ENCODE measurements at regions not wholly inside any gene's neighbourhood (a gene's known extent, or its start where the extent isn't known, plus 50 kb on each side); places are given as distances from the start of the nearest gene placed in this dataset.

DNA sequence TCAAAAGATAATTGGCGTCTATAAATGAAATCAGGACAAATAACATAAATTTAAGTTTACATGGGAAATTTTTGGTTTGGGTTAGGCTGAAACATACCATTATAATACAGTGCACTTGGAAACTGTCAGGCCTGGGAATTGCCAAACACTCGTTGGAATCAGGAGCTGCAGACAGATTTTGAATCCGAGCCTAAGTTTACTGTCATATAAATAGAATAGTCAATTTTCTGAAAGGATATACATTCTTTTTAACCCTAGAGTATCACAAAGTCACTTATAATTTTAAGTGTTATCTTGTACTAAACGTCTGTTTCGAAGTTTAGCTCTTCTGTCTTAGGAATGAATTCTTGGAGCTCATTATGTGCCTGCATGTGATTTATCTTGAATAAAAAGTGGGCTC lies 234.1 kb downstream of the VEGFC start:
- TF ChIP-seq, protein P1, sequence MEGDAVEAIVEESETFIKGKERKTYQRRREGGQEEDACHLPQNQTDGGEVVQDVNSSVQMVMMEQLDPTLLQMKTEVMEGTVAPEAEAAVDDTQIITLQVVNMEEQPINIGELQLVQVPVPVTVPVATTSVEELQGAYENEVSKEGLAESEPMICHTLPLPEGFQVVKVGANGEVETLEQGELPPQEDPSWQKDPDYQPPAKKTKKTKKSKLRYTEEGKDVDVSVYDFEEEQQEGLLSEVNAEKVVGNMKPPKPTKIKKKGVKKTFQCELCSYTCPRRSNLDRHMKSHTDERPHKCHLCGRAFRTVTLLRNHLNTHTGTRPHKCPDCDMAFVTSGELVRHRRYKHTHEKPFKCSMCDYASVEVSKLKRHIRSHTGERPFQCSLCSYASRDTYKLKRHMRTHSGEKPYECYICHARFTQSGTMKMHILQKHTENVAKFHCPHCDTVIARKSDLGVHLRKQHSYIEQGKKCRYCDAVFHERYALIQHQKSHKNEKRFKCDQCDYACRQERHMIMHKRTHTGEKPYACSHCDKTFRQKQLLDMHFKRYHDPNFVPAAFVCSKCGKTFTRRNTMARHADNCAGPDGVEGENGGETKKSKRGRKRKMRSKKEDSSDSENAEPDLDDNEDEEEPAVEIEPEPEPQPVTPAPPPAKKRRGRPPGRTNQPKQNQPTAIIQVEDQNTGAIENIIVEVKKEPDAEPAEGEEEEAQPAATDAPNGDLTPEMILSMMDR (IDR thresholded peaks at IDR 0.05; ENCODE audit: low read depth, low read length): no peak
- Histone ChIP-seq H3K4me3 (ENCODE audit: low read depth, low read length) (no peak overlapping the region), H3K9me3 (ENCODE audit: control insufficient read depth, insufficient read depth, low read length) (peaks cover 2% of the 10 kb centered on the region; the same call in 1 of the 2 replicates), H3K27me3 (ENCODE audit: control insufficient read depth, insufficient read depth, low read length) (no peaks in the 10 kb centered on the region), H3K27ac (ENCODE audit: low read depth, low read length) (no peak overlapping the region)
- ChIA-PET CTCF (interaction anchor here (1.2 to 1.6 kb wide), 3 partner anchors 179 to 489 kb away, joined by 3 to 7 read pairs (median 3); no protein-coding TSS in a partner anchor), POLR2A (no interaction called here)
- DNase-seq (ENCODE audit: low read depth, low spot score): no peak

DNA sequence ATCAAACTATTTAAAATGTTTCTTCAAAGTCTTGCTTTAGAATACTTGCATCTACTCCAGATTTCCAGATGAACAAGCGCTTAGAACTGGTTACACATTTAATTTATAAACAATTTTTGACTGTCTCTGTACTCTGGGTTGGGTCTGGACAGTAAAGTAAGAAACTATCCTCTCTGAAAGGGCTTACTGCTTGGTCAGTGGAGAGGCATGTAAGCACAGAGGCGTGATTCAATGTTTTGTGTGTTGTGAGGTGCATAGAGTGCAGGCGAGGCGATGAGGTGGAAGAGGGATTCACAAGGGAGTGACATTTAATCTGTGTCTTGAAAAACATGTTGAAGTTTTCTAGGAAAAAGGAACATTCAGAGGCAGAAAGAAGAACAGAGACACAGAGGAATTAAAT lies 231.4 kb downstream of the VEGFC start:
- Histone ChIP-seq H3K27ac (ENCODE audit: low read depth, low read length) (no peak overlapping the region), H3K4me3 (ENCODE audit: low read depth, low read length) (no peak overlapping the region), H3K9me3 (ENCODE audit: control insufficient read depth, insufficient read depth, low read length) (no peaks in the 10 kb centered on the region), H3K27me3 (ENCODE audit: control insufficient read depth, insufficient read depth, low read length) (no peaks in the 10 kb centered on the region)
- TF ChIP-seq, protein P1 (IDR thresholded peaks at IDR 0.05; ENCODE audit: low read depth, low read length): 0 out of 2 replicates have a peak, but pooled peaks have one; percentile 2
- POLR2A ChIA-PET: no interaction called here
- no peak for DNase-seq (ENCODE audit: low read depth, low spot score)
- CTCF ChIA-PET: no interaction called here

DNA sequence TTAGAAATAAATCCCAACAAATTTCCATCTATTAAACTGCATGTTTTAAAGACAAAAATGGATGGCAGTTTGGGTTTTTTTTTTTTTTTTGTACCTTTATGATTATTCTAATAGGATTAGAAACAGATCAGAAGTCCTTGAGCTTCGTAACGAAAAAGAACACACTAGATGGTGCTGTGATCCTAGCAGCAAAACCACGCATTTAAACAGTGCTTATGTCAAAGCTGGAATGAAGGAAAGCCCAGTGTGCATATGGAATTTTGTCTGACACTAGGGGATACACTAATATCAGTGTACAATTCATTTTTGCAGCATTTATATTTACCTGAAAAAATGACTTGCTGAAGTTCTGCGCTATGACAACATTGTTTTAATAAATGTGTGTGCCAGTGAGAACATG lies 229.1 kb downstream of the VEGFC start:
- CTCF ChIA-PET: interaction anchor here (0.6 to 1.9 kb wide), 4 partner anchors 229 to 1033 kb away, joined by 3 to 12 read pairs (median 6); partner anchors contain the start of gene VEGFC
- Histone ChIP-seq H3K27ac (ENCODE audit: low read depth, low read length) (no peak overlapping the region), H3K27me3 (ENCODE audit: control insufficient read depth, insufficient read depth, low read length) (no peaks in the 10 kb centered on the region), H3K9me3 (ENCODE audit: control insufficient read depth, insufficient read depth, low read length) (no peaks in the 10 kb centered on the region), H3K4me3 (ENCODE audit: low read depth, low read length) (no peak overlapping the region)
- DNase-seq (ENCODE audit: low read depth, low spot score): no peak
- TF ChIP-seq, protein P1 (IDR thresholded peaks at IDR 0.05; ENCODE audit: low read depth, low read length): peak; percentile 43
- POLR2A ChIA-PET: no interaction called here

DNA sequence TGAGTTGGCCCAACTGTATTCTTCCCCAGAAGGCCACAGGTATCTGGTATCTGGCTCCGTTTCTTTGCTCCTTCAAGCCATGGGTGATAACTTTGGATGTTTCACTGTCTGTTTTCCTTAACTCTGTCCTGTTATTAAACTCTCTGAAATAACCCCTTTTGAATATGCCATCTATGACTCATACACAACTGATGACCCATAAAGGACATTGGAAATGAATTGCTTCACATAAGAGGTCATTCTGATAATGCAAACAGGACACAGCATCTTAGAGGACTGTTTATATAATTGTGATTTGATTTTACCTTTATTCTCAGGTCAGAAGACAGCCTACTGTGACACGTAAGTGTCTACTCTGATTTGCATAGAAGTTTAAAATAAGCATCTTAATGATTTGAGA lies 227.7 kb downstream of the VEGFC start:
- POLR2A ChIA-PET: no interaction called here
- Histone ChIP-seq H3K4me3 (ENCODE audit: low read depth, low read length) (no peak overlapping the region), H3K27me3 (ENCODE audit: control insufficient read depth, insufficient read depth, low read length) (no peaks in the 10 kb centered on the region), H3K27ac (ENCODE audit: low read depth, low read length) (no peak overlapping the region), H3K9me3 (ENCODE audit: control insufficient read depth, insufficient read depth, low read length) (no peaks in the 10 kb centered on the region)
- TF ChIP-seq, protein P1 (IDR thresholded peaks at IDR 0.05; ENCODE audit: low read depth, low read length): no peak
- CTCF ChIA-PET: interaction anchor here (0.9 kb wide), 1 partner anchor 483 kb away, joined by 3 read pairs; no protein-coding TSS in a partner anchor
- no peak for DNase-seq (ENCODE audit: low read depth, low spot score)

DNA sequence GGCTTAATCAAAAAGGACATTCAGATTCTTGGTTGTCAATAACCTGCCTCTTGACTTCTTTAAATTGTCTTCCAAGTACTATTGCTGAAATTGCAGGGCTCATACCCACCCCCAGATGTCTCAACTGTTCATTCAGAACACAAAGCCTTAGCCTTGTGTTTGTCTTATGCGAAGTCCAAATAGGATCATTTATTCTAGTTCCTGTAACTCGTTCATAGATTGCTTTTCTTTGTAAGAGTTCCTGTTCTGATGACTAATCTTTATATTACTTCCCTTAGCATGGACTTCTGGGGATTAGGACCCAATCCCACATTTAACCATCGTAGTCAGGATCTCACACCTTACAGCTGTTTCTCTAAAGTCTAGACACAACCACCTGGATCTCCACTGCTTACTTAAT lies 226.0 kb downstream of the VEGFC start:
- H3K27me3 ChIP-seq (ENCODE audit: control insufficient read depth, insufficient read depth, low read length): no peaks in the 10 kb centered on the region
- no peak overlapping the region for H3K27ac ChIP-seq (ENCODE audit: low read depth, low read length)
- no peaks in the 10 kb centered on the region for H3K9me3 ChIP-seq (ENCODE audit: control insufficient read depth, insufficient read depth, low read length)
- H3K4me3 ChIP-seq (ENCODE audit: low read depth, low read length): no peak overlapping the region
- TF ChIP-seq, protein P1 (IDR thresholded peaks at IDR 0.05; ENCODE audit: low read depth, low read length): no peak
- POLR2A ChIA-PET: no interaction called here
- CTCF ChIA-PET: interaction anchor here (1.6 kb wide), 1 partner anchor 481 kb away, joined by 4 read pairs; no protein-coding TSS in a partner anchor
- no peak for DNase-seq (ENCODE audit: low read depth, low spot score)

Measured in AG04450 (cell line).